ENCODE measurements at regions not wholly inside any gene's neighbourhood (a gene's known extent, or its start where the extent isn't known, plus 50 kb on each side); places are given as distances from the start of the nearest gene placed in this dataset.

- H4K20me1 ChIP-seq (replicated peaks; ENCODE audit: insufficient read depth) = no peaks in the 10 kb centered on the region
- peaks cover 13% of the 10 kb centered on the region for H3K9me2 ChIP-seq (ENCODE audit: insufficient read depth)
- H3K27me3 Mint-ChIP-seq (ENCODE audit: insufficient read depth, low read depth, poor library complexity) = peaks cover 2% of the 10 kb centered on the region
- peaks cover 10% of the 10 kb centered on the region; the same call in 2 of the 3 replicates for H3K4me1 Mint-ChIP-seq
- peak overlapping the region; percentile 58; the same call in 1 of the 2 replicates for H3K27ac Mint-ChIP-seq
- H2AFZ ChIP-seq = no peak overlapping the region
- no peak overlapping the region for H3K4me3 Mint-ChIP-seq
- H3F3A ChIP-seq (replicated peaks; ENCODE audit: low read depth) = no peaks in the 10 kb centered on the region
- H3K4me2 ChIP-seq = no peak overlapping the region
- no peak overlapping the region for H3K27ac ChIP-seq (ENCODE audit: low read depth)
- H3K27me3 ChIP-seq (ENCODE audit: insufficient read depth) = no peaks in the 10 kb centered on the region
- H3K36me3 ChIP-seq (ENCODE audit: insufficient read depth) = no peaks in the 10 kb centered on the region; the same call in 1 of the 2 replicates
- no peaks in the 10 kb centered on the region for H3K4me1 ChIP-seq (ENCODE audit: insufficient read depth)
- DNase-seq (ENCODE audit: low spot score) = no peak
- no peak for TF ChIP-seq REST (IDR thresholded peaks at IDR 0.05; ENCODE audit: unreplicated experiment)
- no peak for TF ChIP-seq NANOG (IDR thresholded peaks at IDR 0.05; ENCODE audit: borderline replicate concordance)
- TF ChIP-seq ZNF331 (CRISPR knock-in tag; IDR thresholded peaks at IDR 0.05; ENCODE audit: low read depth) = no peak
- TF ChIP-seq JUNB (IDR thresholded peaks at IDR 0.05; ENCODE audit: unreplicated experiment) = no peak
- TF ChIP-seq ZNF462 (CRISPR knock-in tag; IDR thresholded peaks at IDR 0.05) = no peak
- no peak for TF ChIP-seq EZH2phosphoT487 (IDR thresholded peaks at IDR 0.05; ENCODE audit: unreplicated experiment)
- no peak for TF ChIP-seq ZNF114 (CRISPR knock-in tag; IDR thresholded peaks at IDR 0.05)
- no peak for TF ChIP-seq POLR2AphosphoS5 (IDR thresholded peaks at IDR 0.05; ENCODE audit: low read depth)
- no peak for TF ChIP-seq CREB1 (CRISPR knock-in tag; IDR thresholded peaks at IDR 0.05; ENCODE audit: low read depth)
- TF ChIP-seq CTCF (conservative IDR thresholded peaks at IDR 0.05; ENCODE audit: low read depth in 2 of 2) = no peak
- no peak for TF ChIP-seq ETS1 (IDR thresholded peaks at IDR 0.05)
- no peak for TF ChIP-seq STAT1 (IDR thresholded peaks at IDR 0.05; ENCODE audit: unreplicated experiment)
- no peak for TF ChIP-seq EZH2 (IDR thresholded peaks at IDR 0.05; ENCODE audit: low read depth, unreplicated experiment)
- peaks cover 19% of the 10 kb centered on the region for H3K9me3 Mint-ChIP-seq
- H3K36me3 Mint-ChIP-seq (ENCODE audit: low read depth) = peaks cover 9% of the 10 kb centered on the region; the same call in 2 of the 3 replicates
- no peak for ATAC-seq
- H3K4me3 ChIP-seq = no peak overlapping the region
- H3K79me2 ChIP-seq (replicated peaks; ENCODE audit: insufficient read depth) = no peaks in the 10 kb centered on the region
Measured at GRCh38 chr1:118786454-118787155, 201.5 kb downstream of the TBX15 start.
